ENCODE measurements at regions not wholly inside any gene's neighbourhood (a gene's known extent, or its start where the extent isn't known, plus 50 kb on each side); places are given as distances from the start of the nearest gene placed in this dataset.

DNA sequence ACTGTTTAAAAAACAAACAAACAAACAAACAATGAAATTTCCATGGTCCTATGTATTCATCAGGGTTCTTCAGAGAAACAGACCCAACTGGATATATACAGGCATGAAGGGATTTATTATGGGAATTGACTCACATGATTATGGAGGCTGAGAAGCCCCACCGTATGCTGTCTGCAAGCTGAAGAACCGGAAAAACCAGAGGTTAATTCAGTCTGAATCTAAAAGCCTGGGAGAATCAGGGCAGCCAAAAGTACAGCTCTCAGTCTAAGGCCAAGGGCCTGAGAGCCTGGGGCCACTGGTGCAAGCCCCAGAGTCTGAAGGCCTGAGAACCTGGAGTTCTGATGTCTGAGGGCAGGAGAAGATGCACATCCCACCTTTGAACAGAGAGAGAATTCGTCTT, 163.5 kb downstream of the MDFIC start:
- H3K27ac ChIP-seq (ENCODE audit: insufficient read depth, low read length, poor library complexity, severe bottlenecking) = no peak overlapping the region
- DNase-seq = no peak
- no peak overlapping the region for H3K4me3 ChIP-seq (ENCODE audit: insufficient read depth, low read depth, low read length, poor library complexity, severe bottlenecking)
- H3K4me1 ChIP-seq (ENCODE audit: control insufficient read depth, insufficient read depth, low read length, poor library complexity, severe bottlenecking) = no peaks in the 10 kb centered on the region
- H3K36me3 ChIP-seq (ENCODE audit: control insufficient read depth, insufficient read depth, low read length) = no peaks in the 10 kb centered on the region
- no peaks in the 10 kb centered on the region for H3K9me3 ChIP-seq (ENCODE audit: control insufficient read depth, low read length)
- H3K27me3 ChIP-seq (replicated peaks; ENCODE audit: control insufficient read depth, insufficient read depth, low read length, poor library complexity, severe bottlenecking) = no peaks in the 10 kb centered on the region

GRCh38 chr7:115083935-115084334, 162.0 kb downstream of the MDFIC start:
- Histone ChIP-seq H3K36me3 (ENCODE audit: control insufficient read depth, insufficient read depth, low read length) (no peaks in the 10 kb centered on the region), H3K9me3 (ENCODE audit: control insufficient read depth, low read length) (no peaks in the 10 kb centered on the region), H3K27ac (ENCODE audit: insufficient read depth, low read length, poor library complexity, severe bottlenecking) (no peak overlapping the region), H3K4me3 (ENCODE audit: insufficient read depth, low read depth, low read length, poor library complexity, severe bottlenecking) (no peak overlapping the region), H3K4me1 (ENCODE audit: control insufficient read depth, insufficient read depth, low read length, poor library complexity, severe bottlenecking) (no peaks in the 10 kb centered on the region), H3K27me3 (replicated peaks; ENCODE audit: control insufficient read depth, insufficient read depth, low read length, poor library complexity, severe bottlenecking) (no peaks in the 10 kb centered on the region)
- DNase-seq = no peak

- no peak for DNase-seq
- H3K4me3 ChIP-seq (ENCODE audit: insufficient read depth, low read depth, low read length, poor library complexity, severe bottlenecking) = no peak overlapping the region
- H3K36me3 ChIP-seq (ENCODE audit: control insufficient read depth, insufficient read depth, low read length) = no peaks in the 10 kb centered on the region
- no peaks in the 10 kb centered on the region for H3K9me3 ChIP-seq (ENCODE audit: control insufficient read depth, low read length)
- no peaks in the 10 kb centered on the region for H3K4me1 ChIP-seq (ENCODE audit: control insufficient read depth, insufficient read depth, low read length, poor library complexity, severe bottlenecking)
- no peaks in the 10 kb centered on the region for H3K27me3 ChIP-seq (replicated peaks; ENCODE audit: control insufficient read depth, insufficient read depth, low read length, poor library complexity, severe bottlenecking)
- no peak overlapping the region for H3K27ac ChIP-seq (ENCODE audit: insufficient read depth, low read length, poor library complexity, severe bottlenecking)
Measured at GRCh38 chr7:115081772-115082171, 159.9 kb downstream of the MDFIC start.

GRCh38 chr7:115078851-115079250, 157.0 kb downstream of the MDFIC start:
- Histone ChIP-seq H3K4me1 (ENCODE audit: control insufficient read depth, insufficient read depth, low read length, poor library complexity, severe bottlenecking) (no peaks in the 10 kb centered on the region), H3K4me3 (ENCODE audit: insufficient read depth, low read depth, low read length, poor library complexity, severe bottlenecking) (no peak overlapping the region), H3K27ac (ENCODE audit: insufficient read depth, low read length, poor library complexity, severe bottlenecking) (no peak overlapping the region), H3K27me3 (replicated peaks; ENCODE audit: control insufficient read depth, insufficient read depth, low read length, poor library complexity, severe bottlenecking) (no peaks in the 10 kb centered on the region), H3K36me3 (ENCODE audit: control insufficient read depth, insufficient read depth, low read length) (no peaks in the 10 kb centered on the region), H3K9me3 (ENCODE audit: control insufficient read depth, low read length) (no peaks in the 10 kb centered on the region)
- no peak for DNase-seq

DNA sequence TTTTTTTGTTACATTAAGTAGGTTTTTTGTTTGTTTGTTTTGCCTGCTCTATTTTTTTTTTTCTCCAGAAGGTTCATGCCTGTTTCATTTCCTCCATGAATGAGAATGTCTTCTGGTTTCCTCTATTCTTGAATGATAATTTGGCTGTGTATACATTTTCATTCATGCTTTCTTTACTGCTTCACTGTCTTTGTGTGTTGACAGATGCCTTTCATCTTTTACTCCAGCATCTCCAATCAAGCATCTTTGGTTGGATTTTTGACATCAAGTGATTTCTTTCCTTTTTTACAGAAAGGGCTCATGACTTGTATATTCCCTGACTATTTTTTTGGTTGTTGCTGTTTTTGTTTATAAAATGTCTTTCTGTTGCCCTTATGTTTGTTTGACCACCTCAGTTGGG, 156.5 kb downstream of the MDFIC start:
- H3K9me3 ChIP-seq (ENCODE audit: control insufficient read depth, low read length) = no peaks in the 10 kb centered on the region
- DNase-seq = no peak

GRCh38 chr7:115070311-115070710, 148.4 kb downstream of the MDFIC start:
- H3K9me3 ChIP-seq (ENCODE audit: control insufficient read depth, low read length) = no peaks in the 10 kb centered on the region
- DNase-seq = no peak
- no peak overlapping the region for H3K27ac ChIP-seq (ENCODE audit: insufficient read depth, low read length, poor library complexity, severe bottlenecking)
- no peaks in the 10 kb centered on the region for H3K27me3 ChIP-seq (replicated peaks; ENCODE audit: control insufficient read depth, insufficient read depth, low read length, poor library complexity, severe bottlenecking)
- H3K4me3 ChIP-seq (ENCODE audit: insufficient read depth, low read depth, low read length, poor library complexity, severe bottlenecking) = no peak overlapping the region
- no peaks in the 10 kb centered on the region for H3K36me3 ChIP-seq (ENCODE audit: control insufficient read depth, insufficient read depth, low read length)
- no peaks in the 10 kb centered on the region for H3K4me1 ChIP-seq (ENCODE audit: control insufficient read depth, insufficient read depth, low read length, poor library complexity, severe bottlenecking)

More for the DNA sequence above, 156.5 kb downstream of the MDFIC start:
- no peaks in the 10 kb centered on the region for H3K4me1 ChIP-seq (ENCODE audit: control insufficient read depth, insufficient read depth, low read length, poor library complexity, severe bottlenecking)
- no peaks in the 10 kb centered on the region for H3K27me3 ChIP-seq (replicated peaks; ENCODE audit: control insufficient read depth, insufficient read depth, low read length, poor library complexity, severe bottlenecking)
- H3K36me3 ChIP-seq (ENCODE audit: control insufficient read depth, insufficient read depth, low read length) = no peaks in the 10 kb centered on the region
- no peak overlapping the region for H3K27ac ChIP-seq (ENCODE audit: insufficient read depth, low read length, poor library complexity, severe bottlenecking)
- no peak overlapping the region for H3K4me3 ChIP-seq (ENCODE audit: insufficient read depth, low read depth, low read length, poor library complexity, severe bottlenecking)
